HG03280 (cell line): ENCODE measurements at regions not wholly inside any gene's neighbourhood (a gene's known extent, or its start where the extent isn't known, plus 50 kb on each side); places are given as distances from the start of the nearest gene placed in this dataset.

Experiments
- ATAC-seq: cut with Tn5 transposase; IDR thresholded peaks from one replicate; pipeline ENCODE4 v1.9.1; 2021; ENCODE audit warnings: mild to moderate bottlenecking, moderate library complexity; ENCODE audit not compliant: unreplicated experiment

DNA sequence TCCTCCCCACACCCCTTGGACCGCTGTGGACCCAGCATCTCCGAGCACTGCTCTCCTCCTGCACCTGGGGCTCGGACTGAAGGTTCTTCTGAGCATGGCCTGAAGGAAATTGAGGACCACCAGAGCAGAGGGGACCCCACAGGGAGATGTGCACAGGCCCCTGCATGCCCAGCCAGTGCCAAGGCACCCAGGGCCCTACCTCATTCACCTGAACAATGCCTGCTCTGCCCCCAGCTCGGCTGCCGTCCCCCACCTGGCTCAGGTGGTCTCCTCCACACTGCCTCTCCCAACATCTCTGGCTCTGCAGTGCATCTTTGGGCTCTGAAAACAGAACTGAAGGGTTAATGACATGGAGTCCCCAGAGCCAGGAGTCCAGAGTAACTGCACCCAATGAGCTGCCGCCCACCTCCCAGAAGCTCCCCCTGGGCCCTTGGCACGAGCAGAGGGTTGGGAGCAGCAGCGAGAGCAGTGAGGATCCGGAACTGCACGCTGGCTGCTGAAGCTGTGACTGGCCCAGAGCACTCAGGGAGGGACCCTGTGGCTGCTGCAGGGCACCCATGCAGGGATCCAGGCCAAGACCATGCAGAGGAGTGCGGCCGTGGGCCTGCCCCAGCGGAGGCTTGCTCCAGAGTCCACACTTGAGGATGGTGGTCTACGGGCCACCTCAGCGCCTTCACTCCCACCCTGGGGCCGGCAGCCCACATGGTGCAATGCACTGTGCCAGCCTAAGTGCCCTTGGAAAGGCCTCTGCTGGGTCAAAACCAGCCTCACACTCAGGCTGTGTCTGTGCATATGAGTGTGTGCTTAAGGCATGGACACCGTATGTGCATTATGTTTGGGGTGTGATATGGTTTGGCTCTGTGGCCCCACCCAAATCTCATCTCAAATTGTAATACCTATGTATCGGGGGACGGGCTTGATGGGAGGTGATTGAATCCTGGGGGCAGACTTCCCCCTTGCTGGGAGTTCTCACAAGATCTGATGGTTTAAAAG is 686.1 kb downstream of the TBC1D22A start:
- ATAC-seq: no peak

DNA sequence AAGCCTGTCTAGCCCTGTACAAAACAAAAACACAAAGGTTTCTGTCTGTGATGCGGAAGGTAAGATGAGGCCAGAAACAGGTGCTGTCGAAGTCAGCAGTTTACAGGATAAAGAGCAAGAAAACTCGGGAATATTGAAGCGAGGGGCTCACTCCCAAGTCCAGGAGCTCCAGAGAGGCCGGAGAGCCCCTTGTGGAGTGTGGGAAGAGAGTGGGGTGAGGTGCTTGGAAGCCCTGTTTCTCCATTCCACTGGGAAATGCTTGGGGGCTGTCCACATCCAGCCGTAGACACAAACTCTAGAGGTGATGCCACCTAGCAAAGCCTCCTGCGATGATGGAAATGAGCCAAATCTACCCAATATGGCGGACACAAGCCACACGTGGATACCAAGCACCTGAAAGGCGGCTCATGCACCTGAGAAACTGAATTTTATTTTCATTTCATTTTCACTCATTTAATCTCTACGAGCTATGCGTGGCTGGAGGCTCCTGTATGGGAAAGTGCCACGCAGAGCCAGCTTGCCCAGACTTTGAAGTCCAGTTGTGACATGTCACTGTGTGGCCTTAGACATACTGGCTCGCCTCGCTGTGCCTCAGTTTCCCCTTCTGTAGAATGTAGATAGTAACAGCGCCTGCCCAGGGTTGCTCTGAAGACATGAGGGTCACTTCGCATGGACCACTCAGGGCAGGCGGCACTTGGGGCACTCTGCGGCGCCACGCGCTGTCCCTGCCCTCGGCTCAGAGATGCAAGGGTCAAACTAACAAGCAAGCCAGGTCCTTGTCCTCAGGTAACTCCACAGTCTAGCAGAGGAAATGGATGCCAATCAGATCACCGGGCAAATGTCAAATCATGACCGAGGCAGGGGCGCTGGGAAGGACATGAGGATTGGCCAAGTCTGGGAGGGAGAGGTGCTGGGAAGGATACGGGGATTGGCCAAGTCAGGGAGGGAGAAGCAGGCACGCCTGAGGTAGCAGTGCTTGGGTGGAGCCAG is 684.7 kb downstream of the TBC1D22A start:
- no peak for ATAC-seq

DNA sequence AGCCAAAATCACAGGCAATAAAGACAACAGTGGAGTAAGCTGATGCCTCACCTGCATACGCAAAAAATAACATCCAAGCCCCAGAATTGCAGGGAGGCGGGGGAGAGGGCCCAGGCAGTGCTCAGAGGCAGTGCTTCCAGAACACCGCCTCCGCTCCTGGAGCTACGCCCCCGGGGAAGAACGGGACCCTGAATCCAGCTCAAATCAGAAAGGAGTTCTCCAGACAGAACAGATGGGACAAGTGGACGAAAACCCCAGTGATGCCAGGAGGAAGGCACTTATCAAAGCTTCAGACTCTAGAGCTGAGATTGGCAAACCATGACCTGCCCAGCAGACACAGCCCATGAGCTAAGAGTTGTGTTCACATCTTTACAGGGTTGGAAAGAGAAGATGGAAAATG is 683.9 kb downstream of the TBC1D22A start:
- no peak for ATAC-seq

DNA sequence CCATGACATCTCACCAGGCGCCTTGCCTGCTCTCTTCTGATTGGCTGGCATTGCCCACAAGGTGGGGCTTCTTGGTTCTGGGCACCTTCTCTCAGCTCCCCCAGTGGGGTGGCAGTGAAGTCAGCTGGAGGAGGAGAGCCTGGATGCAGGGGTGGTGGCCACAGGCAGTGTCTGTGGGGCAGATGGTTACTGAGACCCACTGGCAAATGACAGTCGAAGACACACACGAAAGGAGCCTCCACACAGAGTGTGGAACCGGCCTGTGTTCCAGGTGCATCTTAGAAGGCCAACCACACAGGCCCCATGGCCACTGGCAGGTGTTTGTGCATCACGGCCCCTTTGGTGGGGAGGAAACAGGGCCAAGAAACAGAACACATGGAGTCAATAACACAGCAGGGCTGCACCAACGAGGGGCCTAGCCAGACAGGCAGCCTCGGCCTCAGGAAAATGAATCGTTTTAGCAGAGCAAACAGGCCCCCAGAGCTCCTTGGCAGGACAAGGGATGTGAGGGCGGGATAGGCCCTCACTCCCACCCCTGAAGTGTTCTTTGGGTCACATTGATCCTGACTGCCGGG is 683.4 kb downstream of the TBC1D22A start:
- no peak for ATAC-seq

DNA sequence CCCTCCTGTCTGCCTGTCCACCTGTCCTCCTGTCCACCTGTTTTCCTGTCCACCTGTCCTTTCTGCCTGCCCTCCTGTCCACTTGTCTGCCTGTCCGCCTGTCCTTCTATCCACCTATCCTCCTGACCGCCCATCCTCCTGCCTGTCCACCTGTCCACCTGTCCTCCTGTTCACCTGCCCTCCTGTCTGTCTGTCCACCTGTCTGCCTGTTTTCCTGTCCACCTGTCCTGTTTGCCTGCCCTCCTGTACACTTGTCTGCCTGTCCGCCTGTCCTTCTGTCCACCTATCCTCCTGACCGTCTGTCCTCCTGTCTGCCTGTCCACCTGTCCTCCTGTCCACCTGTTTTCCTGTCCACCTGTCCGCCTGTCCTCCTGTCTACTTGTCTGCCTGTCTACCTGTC is 682.8 kb downstream of the TBC1D22A start:
- ATAC-seq: no peak

DNA sequence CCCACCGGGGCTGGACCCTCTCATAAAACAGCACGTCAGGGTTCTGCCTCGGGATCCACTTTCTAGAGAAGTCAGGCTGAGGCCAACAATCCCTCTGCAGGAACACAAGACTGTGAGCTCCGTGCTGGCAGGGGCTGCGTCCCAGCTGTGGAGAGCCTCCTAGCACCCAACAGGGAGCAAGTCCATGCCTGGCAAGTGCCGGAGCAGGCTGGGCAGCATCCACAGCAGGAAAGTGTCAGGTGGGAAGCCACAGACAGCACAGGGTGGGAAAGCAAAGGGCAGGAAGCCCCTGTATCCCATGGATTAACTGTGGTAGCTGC is 682.3 kb downstream of the TBC1D22A start:
- ATAC-seq: no peak

DNA sequence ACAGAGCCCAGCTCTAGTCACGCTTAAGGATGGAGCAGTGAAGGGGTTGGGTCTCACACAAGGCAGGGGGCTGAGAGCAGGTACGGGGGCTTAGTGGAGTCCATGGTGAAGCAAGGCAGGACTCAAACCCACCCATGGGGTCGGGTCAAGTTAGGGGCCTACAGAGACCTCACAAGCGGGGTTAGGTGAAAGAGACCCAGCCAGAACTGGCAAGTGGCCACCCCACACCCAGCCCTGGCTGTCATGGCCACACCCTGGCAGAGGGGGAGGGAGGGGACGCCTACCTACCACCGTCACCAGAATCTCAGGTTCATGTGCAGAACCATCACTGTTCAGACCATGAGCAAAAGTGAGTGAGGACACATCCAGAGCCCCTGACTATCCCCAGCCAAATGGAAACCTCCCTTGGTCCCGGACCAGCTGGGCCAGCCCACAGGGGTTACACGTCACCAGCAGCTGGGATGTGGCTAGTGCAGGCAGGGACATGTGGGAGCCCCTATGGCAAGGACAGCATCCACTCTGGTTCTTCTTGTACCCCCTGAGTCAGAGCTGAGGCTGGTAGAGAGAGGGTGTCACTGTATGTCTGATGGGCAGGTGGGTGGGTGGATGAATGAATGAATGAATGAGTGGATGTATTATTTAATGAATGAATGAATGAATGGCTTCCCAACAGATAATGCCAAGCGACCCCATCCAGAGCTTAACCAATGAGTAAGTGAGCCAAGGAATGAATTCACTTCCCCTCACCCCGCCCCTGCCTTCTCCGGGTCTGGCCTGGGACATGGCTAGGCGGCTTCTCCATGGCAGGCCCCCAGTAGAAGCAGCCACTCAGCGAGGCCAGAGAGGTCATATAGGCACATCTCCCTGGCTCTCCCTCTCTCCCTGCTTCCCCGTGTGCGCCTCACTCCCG is 681.6 kb downstream of the TBC1D22A start:
- ATAC-seq: no peak

DNA sequence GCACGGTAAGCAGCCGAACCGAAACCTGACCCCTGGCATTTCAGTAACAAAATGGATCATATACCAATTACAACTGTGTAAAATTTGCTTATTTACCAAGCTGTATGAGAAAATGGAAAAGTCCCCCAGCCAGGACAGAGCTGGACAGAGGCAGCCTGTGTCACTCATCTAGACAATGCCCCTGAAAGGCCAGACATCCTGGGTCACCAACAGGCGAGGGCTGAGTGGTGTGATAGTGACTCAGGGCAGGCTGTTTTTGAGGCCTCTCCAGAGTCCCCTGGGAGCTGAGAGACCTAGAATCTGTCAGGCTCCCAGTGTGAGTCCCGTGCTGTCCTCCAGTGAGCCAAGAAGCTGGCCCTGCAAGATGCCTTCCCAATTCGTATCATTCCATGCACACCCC is 680.4 kb downstream of the TBC1D22A start:
- no peak for ATAC-seq

DNA sequence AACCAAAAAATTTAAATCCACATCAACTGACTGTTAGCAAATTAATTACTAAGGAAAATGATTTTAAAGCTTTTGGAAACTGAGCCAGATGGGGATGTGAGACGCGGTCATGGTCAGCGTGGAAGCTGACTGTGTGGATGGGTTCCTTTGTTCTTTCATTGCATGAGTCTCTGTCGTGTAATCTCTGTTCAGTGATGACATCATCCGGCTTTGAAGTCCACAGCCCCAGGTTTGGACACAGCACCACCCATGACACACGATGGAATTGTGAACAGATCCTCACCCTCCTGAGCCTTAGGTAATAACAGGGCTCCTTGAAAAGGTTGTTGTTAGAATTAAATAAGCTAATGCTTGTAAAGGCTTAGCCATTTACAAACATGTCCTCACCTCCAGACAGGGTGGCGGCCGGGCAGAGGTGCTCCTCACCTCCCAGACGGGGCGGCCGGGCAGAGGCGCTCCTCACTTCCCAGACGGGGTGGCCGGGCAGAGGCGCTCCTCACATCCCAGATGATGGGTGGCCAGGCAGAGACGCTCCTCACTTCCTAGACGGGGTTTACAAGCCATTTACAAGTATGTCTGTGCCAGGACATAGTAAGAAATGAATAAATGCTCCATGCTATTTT is 677.3 kb downstream of the TBC1D22A start:
- no peak for ATAC-seq

DNA sequence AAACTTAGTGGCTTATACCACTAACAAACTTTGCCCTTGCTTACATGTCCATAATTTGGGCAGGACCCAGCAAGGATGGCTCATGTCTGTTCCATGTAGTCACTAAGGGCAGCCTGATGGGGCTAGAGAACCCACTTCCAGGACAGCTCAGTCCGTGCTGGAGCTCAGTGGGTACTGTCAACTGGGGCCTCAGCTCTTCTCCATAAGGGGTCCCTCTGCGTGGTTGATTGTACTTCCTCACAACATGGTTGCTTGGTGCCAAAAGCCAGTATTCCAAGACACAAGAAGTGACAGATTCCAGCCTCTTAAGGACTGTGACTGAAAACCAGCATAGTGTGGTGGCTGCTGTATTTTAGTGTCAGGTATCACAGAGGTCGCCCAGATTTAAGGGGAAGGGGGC is 675.2 kb downstream of the TBC1D22A start:
- ATAC-seq: no peak

DNA sequence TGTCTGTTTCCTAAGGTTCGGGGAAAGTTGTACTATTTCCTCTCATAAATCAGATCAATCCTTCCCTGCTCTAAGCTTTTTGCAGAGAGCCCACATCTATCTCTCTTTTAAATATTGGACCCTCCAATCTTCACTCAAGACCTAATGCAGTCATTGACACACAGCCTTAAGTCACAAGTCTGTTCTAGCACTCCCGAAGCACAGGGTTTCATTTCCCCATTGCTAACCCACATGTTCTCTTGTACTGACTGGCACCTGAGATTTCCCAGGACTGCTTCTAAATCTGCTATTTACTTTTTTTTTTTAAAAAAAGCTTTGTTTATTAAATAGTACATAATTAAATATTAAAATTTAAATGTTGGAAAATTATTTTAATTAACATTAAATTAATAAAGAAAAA is 674.7 kb downstream of the TBC1D22A start:
- ATAC-seq: no peak

DNA sequence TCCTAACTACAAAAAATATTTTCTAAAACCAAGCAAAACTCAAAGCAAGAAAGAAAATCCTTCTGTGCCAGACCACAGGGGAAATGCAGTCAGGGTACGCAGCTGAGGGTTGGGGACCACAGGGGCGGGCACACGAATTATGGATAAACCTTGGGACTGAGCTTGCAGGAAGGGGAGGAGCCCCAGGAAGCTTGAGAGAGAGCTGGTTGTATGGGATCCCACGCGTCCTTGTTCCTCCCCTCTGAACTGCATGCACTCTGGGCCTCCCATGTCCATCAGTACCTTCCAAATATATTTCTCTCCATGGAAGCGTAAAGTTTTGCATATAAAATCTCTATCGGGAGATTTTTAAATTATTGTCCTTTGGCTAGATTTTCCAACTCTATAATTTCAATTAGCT is 673.4 kb downstream of the TBC1D22A start:
- ATAC-seq: no peak

DNA sequence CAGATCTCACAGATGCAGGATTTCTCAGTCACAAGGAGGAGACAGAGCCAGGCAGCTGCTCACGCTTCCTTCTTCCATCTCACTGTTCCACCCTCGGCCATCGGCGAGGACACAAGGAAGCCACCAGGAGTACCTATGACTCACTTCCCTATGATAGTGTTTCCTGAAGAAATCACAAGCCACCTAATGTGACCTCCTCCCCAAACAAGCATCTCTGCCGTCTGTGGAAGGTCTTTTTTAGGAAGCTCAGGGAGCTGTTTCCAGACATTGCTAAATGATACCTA is 672.7 kb downstream of the TBC1D22A start:
- no peak for ATAC-seq

DNA sequence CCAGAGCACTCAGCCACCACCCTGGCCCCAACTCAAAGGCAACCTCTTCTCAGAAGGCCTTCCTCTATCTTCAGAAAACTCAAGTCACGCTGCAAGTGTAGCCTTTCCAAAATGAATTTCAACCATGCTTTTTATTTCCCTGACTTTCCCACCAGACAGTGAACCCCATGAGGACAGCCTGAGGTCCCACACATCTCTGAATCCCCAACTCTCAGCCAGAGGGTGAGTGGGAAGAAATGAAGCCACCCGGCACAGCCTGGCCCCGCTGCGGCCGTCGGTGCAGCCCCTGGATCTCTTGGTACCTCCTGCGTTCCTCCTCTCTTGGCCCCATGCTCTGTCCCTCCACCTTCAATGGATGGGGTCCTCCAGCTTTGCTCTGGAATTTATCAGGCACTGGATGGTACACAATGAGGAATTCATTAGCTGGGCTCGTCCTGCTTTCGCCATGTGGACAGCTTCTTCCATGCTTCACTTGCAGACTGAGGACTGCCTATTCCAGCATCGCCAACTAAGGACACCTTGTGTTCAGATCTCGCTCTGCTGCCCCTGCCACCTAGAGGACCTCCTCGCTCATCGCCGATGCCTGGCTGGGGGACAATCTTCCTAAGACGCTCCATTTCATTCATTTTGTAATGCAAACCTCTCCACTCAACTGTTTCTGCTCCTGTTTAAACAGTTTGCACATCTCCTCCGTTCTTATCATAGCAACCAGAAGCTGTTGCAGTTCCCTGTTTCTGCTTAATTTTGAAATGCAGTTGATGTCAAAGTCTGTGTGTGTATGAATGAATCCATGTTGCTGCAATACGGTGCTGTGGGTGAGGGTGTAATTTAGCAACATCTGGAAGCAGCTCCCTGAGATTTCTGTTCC is 672.1 kb downstream of the TBC1D22A start:
- ATAC-seq: no peak

DNA sequence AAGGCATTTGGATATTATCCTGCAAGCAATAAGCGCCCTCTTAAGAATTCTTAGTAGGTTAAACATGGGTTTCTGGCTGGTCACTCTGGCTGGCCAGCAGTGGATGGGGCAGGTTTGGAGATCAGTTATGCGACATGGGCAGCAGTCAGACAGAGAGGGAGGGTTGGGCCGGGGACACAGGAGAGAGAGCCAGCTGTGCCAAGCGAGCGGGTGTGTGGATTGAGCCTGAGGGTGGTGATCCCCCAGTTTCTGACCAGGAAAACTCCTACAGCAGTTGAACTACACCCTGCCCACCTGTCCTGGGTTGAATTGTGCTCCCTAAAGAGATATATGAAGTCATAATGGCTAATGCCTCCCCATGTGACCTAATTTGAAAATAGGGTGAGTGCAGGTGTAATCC is 671.2 kb downstream of the TBC1D22A start:
- ATAC-seq: no peak

DNA sequence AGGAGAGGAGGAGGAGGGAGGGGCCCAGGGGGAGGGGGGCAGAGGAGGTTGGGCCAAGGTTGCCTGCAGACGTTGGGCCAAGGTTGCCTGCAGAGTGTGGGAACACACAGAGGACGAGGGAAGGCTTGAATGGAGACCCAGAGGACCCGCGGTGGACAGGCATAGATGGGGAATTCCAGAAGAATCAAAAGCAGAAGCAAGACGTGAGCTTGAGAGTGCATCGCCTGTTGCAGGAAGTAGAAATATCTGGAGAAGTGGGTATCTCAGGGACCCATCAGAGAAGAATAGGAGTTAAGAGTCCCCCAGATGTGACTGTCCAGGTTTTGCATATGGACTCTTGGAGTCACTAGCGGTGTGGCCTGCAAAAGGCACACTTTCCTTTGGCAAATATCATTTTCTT is 670.2 kb downstream of the TBC1D22A start:
- no peak for ATAC-seq

DNA sequence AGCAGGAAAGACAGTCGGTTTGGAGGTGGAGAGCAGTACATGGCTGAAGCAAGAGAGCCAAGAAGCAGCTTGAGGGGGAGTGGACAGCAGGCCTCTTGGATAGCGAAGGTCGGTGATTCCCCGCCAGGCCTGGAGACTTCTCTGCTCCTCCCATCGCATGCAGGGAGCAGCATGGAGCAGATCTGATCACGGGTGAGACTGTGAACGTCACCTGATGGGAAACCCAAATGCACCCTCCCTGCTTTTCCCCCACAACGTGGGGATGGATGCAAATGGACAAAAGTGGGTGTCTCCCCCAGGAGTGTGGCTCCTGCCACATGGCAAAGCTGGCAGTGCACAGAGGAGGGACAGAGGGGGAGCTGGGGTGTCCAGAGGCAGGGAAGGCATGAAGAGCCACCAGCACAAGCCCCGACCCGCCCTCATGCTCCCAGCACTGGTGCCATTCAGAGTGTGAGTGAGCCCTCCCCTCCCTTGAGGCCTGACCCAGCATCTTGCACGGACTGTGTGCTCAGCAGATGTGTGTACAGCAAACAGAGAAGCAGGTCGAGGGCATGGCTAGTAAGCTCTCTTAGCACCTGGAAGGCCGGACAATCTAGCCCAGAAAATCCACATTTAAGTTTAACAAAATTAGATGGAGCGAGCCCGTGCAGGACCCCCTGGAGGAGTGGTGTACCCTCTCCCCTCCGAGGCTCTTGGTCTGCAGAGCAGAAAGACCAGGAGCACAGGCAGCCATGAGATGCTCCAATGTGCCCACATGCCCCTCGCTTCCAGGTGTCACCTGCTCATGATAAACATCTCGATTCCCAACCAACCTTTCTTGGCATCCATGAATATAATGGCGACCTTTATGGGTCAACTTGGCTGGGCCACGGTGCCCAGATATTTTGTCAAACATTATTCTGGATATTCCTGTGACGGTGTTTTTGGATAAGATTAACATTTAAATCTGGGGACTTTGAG is 661.7 kb downstream of the TBC1D22A start:
- no peak for ATAC-seq

DNA sequence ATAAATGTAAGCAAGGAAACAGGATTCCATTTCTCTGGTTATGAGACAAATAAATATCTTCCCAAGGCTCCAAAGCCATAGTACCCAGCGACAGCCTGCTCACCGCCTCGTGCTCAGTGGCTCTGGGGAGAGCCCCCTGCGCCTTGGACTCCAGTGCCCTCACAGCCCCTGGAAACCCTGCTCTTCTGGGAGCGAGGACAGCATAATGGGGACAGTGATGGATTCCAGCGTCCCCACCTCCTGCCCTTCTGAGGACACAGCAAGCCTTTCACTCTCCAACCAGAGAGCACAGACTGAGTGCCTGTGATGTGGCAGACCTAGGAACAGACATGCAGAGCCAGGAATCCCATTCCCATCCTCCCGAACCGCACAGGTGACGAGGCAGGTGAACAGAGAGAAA is 660.8 kb downstream of the TBC1D22A start:
- no peak for ATAC-seq
